ENCODE measurements at regions not wholly inside any gene's neighbourhood (a gene's known extent, or its start where the extent isn't known, plus 50 kb on each side); places are given as distances from the start of the nearest gene placed in this dataset.

DNA sequence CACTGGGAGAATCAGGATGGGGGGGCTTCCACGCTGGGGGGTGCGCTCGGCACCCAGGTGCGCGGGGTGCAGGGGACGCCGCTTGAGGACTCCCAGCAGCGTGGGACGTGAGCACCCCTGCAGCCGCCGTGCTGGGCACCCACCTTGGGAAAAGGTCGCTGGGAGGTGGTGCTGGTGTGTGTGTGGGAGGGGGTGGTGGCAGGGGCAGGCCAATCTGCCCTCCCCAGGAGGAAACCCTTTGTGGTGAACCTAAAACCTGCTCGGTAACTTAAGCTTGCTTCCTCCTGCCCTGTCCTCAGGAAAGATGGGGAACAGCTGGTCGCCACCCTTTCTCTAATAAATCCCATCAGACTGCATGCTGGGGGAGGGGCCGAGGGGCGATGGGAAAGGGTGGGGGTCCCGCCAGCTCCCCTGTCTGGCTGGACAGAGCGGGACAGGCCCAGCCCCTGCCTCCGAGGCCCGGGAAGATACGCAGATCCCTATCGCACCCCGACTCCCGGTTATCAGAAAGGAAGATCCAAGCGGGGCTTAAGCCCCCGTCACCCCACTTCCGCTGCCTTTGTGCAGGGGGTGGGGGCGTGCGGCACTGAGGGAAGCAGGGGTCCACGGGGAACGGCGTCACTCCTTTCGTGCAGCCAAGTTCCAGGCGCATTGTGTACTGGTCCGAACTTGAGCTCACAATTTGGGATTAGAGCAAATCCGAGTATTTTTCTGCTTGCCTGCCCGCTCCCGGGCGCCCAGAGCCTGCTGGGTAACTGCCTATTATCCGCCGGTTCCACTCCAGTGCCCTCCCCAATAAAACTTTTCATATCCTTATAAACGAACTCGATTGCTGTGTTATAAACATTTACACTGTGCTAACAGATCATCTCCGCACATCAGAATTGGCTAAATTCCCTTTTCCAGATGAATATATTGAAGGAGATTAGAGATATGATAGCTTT, 64.6 kb downstream of the UNCX start:
- H3K27me3 Mint-ChIP-seq (ENCODE audit: unreplicated experiment) = peaks cover 17% of the 10 kb centered on the region
- no peaks in the 10 kb centered on the region for H3K9me3 Mint-ChIP-seq (ENCODE audit: unreplicated experiment)
- DNase-seq (ENCODE audit: extremely low spot score, unreplicated experiment) = no peak
- H3K36me3 Mint-ChIP-seq (ENCODE audit: unreplicated experiment) = no peaks in the 10 kb centered on the region
- H3K4me1 Mint-ChIP-seq (ENCODE audit: unreplicated experiment) = no peaks in the 10 kb centered on the region
- TF ChIP-seq, protein P1, sequence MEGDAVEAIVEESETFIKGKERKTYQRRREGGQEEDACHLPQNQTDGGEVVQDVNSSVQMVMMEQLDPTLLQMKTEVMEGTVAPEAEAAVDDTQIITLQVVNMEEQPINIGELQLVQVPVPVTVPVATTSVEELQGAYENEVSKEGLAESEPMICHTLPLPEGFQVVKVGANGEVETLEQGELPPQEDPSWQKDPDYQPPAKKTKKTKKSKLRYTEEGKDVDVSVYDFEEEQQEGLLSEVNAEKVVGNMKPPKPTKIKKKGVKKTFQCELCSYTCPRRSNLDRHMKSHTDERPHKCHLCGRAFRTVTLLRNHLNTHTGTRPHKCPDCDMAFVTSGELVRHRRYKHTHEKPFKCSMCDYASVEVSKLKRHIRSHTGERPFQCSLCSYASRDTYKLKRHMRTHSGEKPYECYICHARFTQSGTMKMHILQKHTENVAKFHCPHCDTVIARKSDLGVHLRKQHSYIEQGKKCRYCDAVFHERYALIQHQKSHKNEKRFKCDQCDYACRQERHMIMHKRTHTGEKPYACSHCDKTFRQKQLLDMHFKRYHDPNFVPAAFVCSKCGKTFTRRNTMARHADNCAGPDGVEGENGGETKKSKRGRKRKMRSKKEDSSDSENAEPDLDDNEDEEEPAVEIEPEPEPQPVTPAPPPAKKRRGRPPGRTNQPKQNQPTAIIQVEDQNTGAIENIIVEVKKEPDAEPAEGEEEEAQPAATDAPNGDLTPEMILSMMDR (IDR thresholded peaks at IDR 0.05) = no peak
- no peak overlapping the region for H3K4me3 Mint-ChIP-seq (ENCODE audit: unreplicated experiment)
- no peak overlapping the region for H3K27ac Mint-ChIP-seq (ENCODE audit: unreplicated experiment)

DNA sequence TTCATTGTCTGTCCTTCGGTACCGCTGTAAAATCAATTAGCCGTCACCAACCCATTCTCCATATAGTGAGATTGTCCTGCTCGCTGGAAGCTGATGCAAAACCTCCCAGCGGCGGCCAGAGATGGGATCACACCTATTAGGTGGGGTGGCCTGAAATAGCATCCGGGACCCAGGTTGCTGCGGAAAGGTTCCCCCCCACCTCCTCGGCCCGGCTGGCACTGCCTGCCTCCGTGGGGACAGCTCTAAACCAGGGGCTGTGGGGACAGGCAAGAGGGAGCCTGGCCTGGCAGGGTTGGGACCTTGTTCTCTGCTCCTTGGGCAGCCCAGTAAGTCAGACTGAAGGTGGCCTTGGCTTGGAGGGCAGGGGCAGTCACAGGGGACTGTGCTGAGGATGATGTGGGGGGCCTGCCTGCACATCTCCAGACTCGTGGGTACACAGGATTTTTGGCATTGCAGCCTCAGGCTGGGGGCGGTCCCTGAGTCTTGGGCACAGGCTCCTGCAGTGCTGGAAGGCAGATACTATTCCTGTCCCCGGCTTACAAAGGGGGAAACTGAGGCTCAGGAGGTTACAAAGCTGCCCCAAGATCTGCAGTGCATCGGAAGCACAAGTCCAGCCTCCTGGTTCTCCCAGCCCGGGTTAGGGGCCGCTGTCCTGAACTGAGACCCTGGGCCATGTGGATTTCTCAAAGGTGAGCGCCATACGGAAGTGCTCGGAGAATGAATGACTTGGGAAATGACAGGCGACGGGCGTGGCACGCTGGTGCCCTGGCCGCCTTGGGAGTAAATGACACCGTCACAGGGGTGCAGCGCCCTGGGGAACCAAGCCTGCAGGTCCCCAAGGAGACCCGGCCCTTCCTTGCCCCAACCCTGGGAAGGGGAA, 65.6 kb downstream of the UNCX start:
- TF ChIP-seq, protein P1 (IDR thresholded peaks at IDR 0.05) = no peak
- Mint-ChIP-seq H3K4me3 (ENCODE audit: unreplicated experiment) (no peak overlapping the region), H3K4me1 (ENCODE audit: unreplicated experiment) (no peaks in the 10 kb centered on the region), H3K27ac (ENCODE audit: unreplicated experiment) (no peak overlapping the region), H3K27me3 (ENCODE audit: unreplicated experiment) (peaks cover 17% of the 10 kb centered on the region), H3K9me3 (ENCODE audit: unreplicated experiment) (no peaks in the 10 kb centered on the region), H3K36me3 (ENCODE audit: unreplicated experiment) (no peaks in the 10 kb centered on the region)
- no peak for DNase-seq (ENCODE audit: extremely low spot score, unreplicated experiment)

DNA sequence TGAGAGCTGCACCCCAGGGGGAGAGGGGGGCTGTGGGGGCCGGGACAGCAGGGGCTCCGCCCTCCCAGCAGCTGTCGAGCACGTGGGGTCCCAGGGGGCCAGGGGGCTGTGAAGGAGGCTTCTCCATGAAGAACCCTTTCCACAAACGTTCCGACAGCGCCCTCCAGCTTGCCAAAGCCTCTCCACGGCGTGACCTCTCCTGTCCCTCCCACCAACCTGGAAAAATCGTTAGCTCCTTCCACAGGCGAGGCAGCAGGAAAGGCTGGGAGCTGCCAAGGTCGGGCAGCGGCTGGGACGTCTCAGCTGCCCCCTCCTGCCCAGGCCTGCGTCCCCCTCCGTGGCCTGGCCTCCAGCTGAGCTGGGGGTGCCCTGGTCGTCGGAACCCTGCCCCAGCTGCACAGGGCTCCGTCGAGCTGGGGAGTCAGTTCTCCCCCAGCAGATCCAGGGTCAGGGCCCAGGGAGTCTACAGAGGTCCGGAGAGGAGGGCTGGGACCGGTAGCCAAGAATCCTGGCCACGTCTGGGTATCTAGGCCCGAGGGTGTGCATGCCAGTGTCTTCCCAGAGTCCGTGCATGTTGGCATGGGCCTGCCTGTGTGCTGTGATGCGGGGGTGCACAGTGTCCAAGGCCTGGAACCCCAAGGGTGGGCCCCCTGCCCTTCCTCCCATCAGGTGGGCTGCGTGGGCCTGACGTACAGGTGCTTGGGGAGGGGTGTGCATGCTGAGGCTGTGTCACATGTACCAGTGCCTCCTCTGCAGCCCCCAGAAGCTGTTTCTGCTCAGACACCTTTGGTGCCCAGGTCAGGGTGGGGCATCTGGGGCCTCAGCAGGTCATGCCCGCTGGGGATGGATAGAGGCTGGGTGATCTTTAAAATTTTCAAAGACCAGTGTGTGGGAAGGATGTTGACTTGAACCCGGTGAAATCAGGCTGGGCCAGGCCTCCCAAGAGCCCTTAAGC, 66.5 kb downstream of the UNCX start:
- H3K9me3 Mint-ChIP-seq (ENCODE audit: unreplicated experiment) = no peaks in the 10 kb centered on the region
- H3K27me3 Mint-ChIP-seq (ENCODE audit: unreplicated experiment) = peaks cover 20% of the 10 kb centered on the region
- no peaks in the 10 kb centered on the region for H3K36me3 Mint-ChIP-seq (ENCODE audit: unreplicated experiment)
- TF ChIP-seq, protein P1 (IDR thresholded peaks at IDR 0.05) = no peak
- H3K4me3 Mint-ChIP-seq (ENCODE audit: unreplicated experiment) = no peak overlapping the region
- no peak for DNase-seq (ENCODE audit: extremely low spot score, unreplicated experiment)
- H3K27ac Mint-ChIP-seq (ENCODE audit: unreplicated experiment) = no peak overlapping the region
- no peaks in the 10 kb centered on the region for H3K4me1 Mint-ChIP-seq (ENCODE audit: unreplicated experiment)

DNA sequence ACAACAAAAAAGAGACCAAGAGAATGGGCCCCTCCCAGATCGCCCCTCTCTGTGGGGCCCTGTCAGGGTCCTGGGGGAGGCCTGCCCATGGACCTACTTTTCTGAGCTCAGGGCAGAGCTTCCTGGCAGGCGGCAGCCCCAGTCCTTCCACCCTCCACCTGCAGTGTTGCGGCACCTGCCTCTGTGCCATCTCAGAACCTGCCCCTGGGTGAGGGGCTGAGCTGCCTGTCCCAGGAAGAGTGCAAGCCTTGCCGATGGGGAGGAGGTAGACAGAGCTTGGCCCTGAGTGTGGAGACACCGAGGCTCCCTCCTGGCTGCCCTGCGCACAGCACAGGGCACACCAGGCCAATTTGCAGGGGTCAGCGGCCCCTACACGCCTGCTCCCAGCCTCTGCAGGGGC, 67.5 kb downstream of the UNCX start:
- Mint-ChIP-seq H3K9me3 (ENCODE audit: unreplicated experiment) (no peaks in the 10 kb centered on the region), H3K4me1 (ENCODE audit: unreplicated experiment) (no peaks in the 10 kb centered on the region), H3K4me3 (ENCODE audit: unreplicated experiment) (no peak overlapping the region), H3K27me3 (ENCODE audit: unreplicated experiment) (peaks cover 26% of the 10 kb centered on the region), H3K27ac (ENCODE audit: unreplicated experiment) (no peak overlapping the region), H3K36me3 (ENCODE audit: unreplicated experiment) (no peaks in the 10 kb centered on the region)
- TF ChIP-seq, protein P1 (IDR thresholded peaks at IDR 0.05) = no peak
- DNase-seq (ENCODE audit: extremely low spot score, unreplicated experiment) = no peak

All from osteocyte (in vitro differentiated cells).